IMR-90 (cell line): ENCODE measurements at regions not wholly inside any gene's neighbourhood (a gene's known extent, or its start where the extent isn't known, plus 50 kb on each side); places are given as distances from the start of the nearest gene placed in this dataset.

Source experiments
- ATAC-seq: fragments of 200-7000 bp; cut with Tn5 transposase; 2 replicates; pipeline ENCODE4 v1.9.1; 2020; ENCODE audit warnings: low read depth, mild to moderate bottlenecking, moderate library complexity
- BruUV-seq: library from RNA; stranded (reverse); fragments of 400-500 nt; replicated peaks from 2 replicates; lab custom pipeline; 2021; lab: Mats Ljungman, UMichigan
- CTCF ChIA-PET: fragments of 300-600 bp; formaldehyde crosslinking; extraction: SDS; loops from one replicate; lab custom pipeline; 2021; ENCODE audit warnings: antibody characterized with exemption; lab: Yijun Ruan, JAX
- POLR2A ChIA-PET: fragments of 300-600 bp; sonication (Branson Sonifier 250); formaldehyde crosslinking; loops from one replicate; lab custom pipeline; 2022; ENCODE audit warnings: antibody characterized with exemption; ENCODE audit not compliant: unreplicated experiment; lab: Charles Lee
- DNase-seq: peaks from one replicate; pipeline ENCODE4 v3.0.0; 2013
- H2AFZ ChIP-seq: replicated peaks from 2 replicates; pipeline ENCODE3; 2013; ENCODE audit warnings: low read length, mild to moderate bottlenecking; ENCODE audit not compliant: poor library complexity
- H2AK5ac ChIP-seq: 2 replicates; pipeline ENCODE4 v1.6.1; 2013; ENCODE audit warnings: low read depth, low read length, inconsistent platforms
- H2AK9ac ChIP-seq: replicated peaks from 2 replicates; pipeline ENCODE3; 2013; ENCODE audit warnings: mild to moderate bottlenecking, low read depth, low read length, moderate library complexity; ENCODE audit not compliant: poor library complexity
- H2BK120ac ChIP-seq: 2 replicates; pipeline ENCODE4 v1.6.1; 2013; ENCODE audit warnings: low read depth, low read length, inconsistent platforms
- H2BK15ac ChIP-seq: 3 replicates; pipeline ENCODE4 v1.6.1; 2013; ENCODE audit warnings: low read depth, low read length, inconsistent platforms
- H2BK20ac ChIP-seq: 2 replicates; pipeline ENCODE4 v1.6.1; 2013; ENCODE audit warnings: low read depth, mild to moderate bottlenecking, inconsistent platforms, low read length, moderate library complexity
- H2BK5ac ChIP-seq: 2 replicates; pipeline ENCODE4 v1.6.1; 2013; ENCODE audit warnings: mild to moderate bottlenecking, low read depth, low read length, inconsistent platforms; ENCODE audit not compliant: poor library complexity, severe bottlenecking
- H3K14ac ChIP-seq: replicated peaks from 2 replicates; pipeline ENCODE4 v1.6.1; 2013; ENCODE audit warnings: low read depth, low read length, inconsistent platforms
- H3K18ac ChIP-seq: 2 replicates; pipeline ENCODE4 v1.6.1; 2013; ENCODE audit warnings: low read depth, low read length, control low read depth
- H3K23ac ChIP-seq: 2 replicates; pipeline ENCODE4 v1.6.1; 2013; ENCODE audit warnings: low read depth, low read length, inconsistent platforms
- H3K27ac ChIP-seq: 2 replicates; pipeline ENCODE4 v1.5.1; 2013; ENCODE audit warnings: mild to moderate bottlenecking, control low read depth, low read length; ENCODE audit not compliant: insufficient read depth
- H3K27me3 ChIP-seq: 2 replicates; pipeline ENCODE4 v1.6.1; 2013; ENCODE audit warnings: low read length; ENCODE audit not compliant: control insufficient read depth, insufficient read depth
- H3K36me3 ChIP-seq: 2 replicates; pipeline ENCODE4 v1.6.1; 2013; ENCODE audit warnings: low read length, mixed read lengths; ENCODE audit not compliant: control insufficient read depth, insufficient read depth
- H3K4ac ChIP-seq: 2 replicates; pipeline ENCODE4 v1.6.1; 2013; ENCODE audit warnings: low read depth, low read length, inconsistent platforms
- H3K4me1 ChIP-seq: 2 replicates; pipeline ENCODE4 v1.6.1; 2013; ENCODE audit warnings: low read length, mixed read lengths; ENCODE audit not compliant: control insufficient read depth, insufficient read depth
- H3K4me2 ChIP-seq: 2 replicates; pipeline ENCODE4 v1.6.1; 2013; ENCODE audit warnings: low read depth, mild to moderate bottlenecking, control low read depth, low read length, moderate library complexity
- H3K4me3 ChIP-seq: 2 replicates; pipeline ENCODE4 v1.5.1; 2013; ENCODE audit warnings: low read depth, mild to moderate bottlenecking, control low read depth, low read length, moderate library complexity; ENCODE audit not compliant: insufficient read depth
- H3K56ac ChIP-seq: 2 replicates; pipeline ENCODE4 v1.6.1; 2013; ENCODE audit warnings: low read length, inconsistent platforms; ENCODE audit not compliant: insufficient read depth; ENCODE audit errors: extremely low read depth
- H3K79me1 ChIP-seq, 2 experiments: 2 replicates each; pipeline ENCODE4 v1.6.1; 2013; ENCODE audit warnings: low read length in 2 of 2, inconsistent platforms in 1 of 2, low read depth in 1 of 2
- H3K9ac ChIP-seq: 2 replicates; pipeline ENCODE4 v1.6.1; 2013; ENCODE audit warnings: low read depth, low read length, control low read depth
- H3K9me1 ChIP-seq: 2 replicates; pipeline ENCODE4 v1.6.1; 2013; ENCODE audit warnings: low read length, inconsistent platforms; ENCODE audit not compliant: insufficient read depth
- H3K9me3 ChIP-seq: 2 replicates; pipeline ENCODE4 v1.6.1; 2013; ENCODE audit warnings: low read length; ENCODE audit not compliant: control insufficient read depth, insufficient read depth
- H4K20me1 ChIP-seq: 2 replicates; pipeline ENCODE4 v1.6.1; 2013; ENCODE audit warnings: low read length, inconsistent platforms; ENCODE audit not compliant: insufficient read depth
- H4K5ac ChIP-seq: 2 replicates; pipeline ENCODE4 v1.6.1; 2013; ENCODE audit warnings: mild to moderate bottlenecking, low read depth, low read length, control low read depth
- H4K8ac ChIP-seq, 2 experiments: 2 replicates each; pipeline ENCODE4 v1.6.1; 2013; ENCODE audit warnings: low read depth in 2 of 2, low read length in 2 of 2, control low read depth in 1 of 2, inconsistent platforms in 1 of 2
- H4K91ac ChIP-seq: 2 replicates; pipeline ENCODE4 v1.6.1; 2013; ENCODE audit warnings: low read depth, low read length, inconsistent platforms; ENCODE audit not compliant: insufficient read depth
- CHD1 ChIP-seq: IDR thresholded peaks from 2 replicates; pipeline ENCODE4 v1.6.1; 2012; ENCODE audit warnings: low read depth, low read length, improper control_type of control experiment
- CTCF ChIP-seq: conservative IDR thresholded peaks from 2 replicates; pipeline ENCODE4 v1.5.1; 2012; ENCODE audit warnings: mild to moderate bottlenecking, low read depth, low read length, improper control_type of control experiment
- FOS ChIP-seq: fragments of 150-350 bp; IDR thresholded peaks from 2 replicates; pipeline ENCODE4 v1.6.1; 2016; ENCODE audit warnings: low read depth, low read length
- MAFK ChIP-seq: IDR thresholded peaks from 2 replicates; pipeline ENCODE4 v1.6.1; 2012; ENCODE audit warnings: low read depth, low read length, improper control_type of control experiment
- POLR2A ChIP-seq: IDR thresholded peaks from 2 replicates; pipeline ENCODE4 v1.6.1; 2012; ENCODE audit warnings: mild to moderate bottlenecking, low read depth, low read length
- SMC3 ChIP-seq: fragments of 150-350 bp; IDR thresholded peaks from 2 replicates; pipeline ENCODE4 v1.6.1; 2016; ENCODE audit warnings: low read depth, mild to moderate bottlenecking, antibody characterized with exemption, low read length, moderate library complexity
- WGBS, 2 experiments: methylation state at CpG; one replicate each; pipeline versions ENCODE4 v1.1.5 to v1.1.7; 2013; ENCODE audit warnings: missing lambda C conversion rate in 2 of 2; ENCODE audit not compliant: insufficient read length in 1 of 2; ENCODE audit errors: extremely low coverage in 2 of 2; 5-methylcytosine and 5-hydroxymethylcytosine counted together
- dilution Hi-C: fragments of 300-500 bp; cut with HindIII; formaldehyde crosslinking; loops from one replicate; pipeline ENCODE4 v1.14.3; 2018; ENCODE audit warnings: low sequenced_read_pairs; ENCODE audit not compliant: unreplicated experiment
- in situ Hi-C: fragments of 300-500 bp; cut with MboI; formaldehyde crosslinking; loops from 3 replicates; pipeline ENCODE4 v1.14.3; 2019; ENCODE audit warnings: low sequenced_read_pairs, inconsistent platforms, mixed read lengths
- intact Hi-C: fragments of 100-400 bp; cut with micrococcal nuclease; formaldehyde crosslinking; loops from 2 replicates; pipeline ENCODE4 v1.10.0; 2022

GRCh38 chr18:1999387-1999786, 571.9 kb downstream of the METTL4 start:
- TF ChIP-seq FOS (no peak), MAFK (no peak), CTCF (no peak), POLR2A (no peak), SMC3 (no peak), CHD1 (no peak)
- ChIA-PET POLR2A (no interaction called here), CTCF (no interaction called here)
- in situ Hi-C loops (no loop called here), intact Hi-C loops (no loop called here), dilution Hi-C loops (no loop called here)
- H2BK120ac ChIP-seq: no peak overlapping the region
- no peak overlapping the region for H3K18ac ChIP-seq
- no peak overlapping the region for H2AFZ ChIP-seq
- no peaks in the 10 kb centered on the region for H3K27me3 ChIP-seq
- no peak overlapping the region for H3K4me2 ChIP-seq
- H3K36me3 ChIP-seq: no peaks in the 10 kb centered on the region
- no peak overlapping the region for H4K91ac ChIP-seq
- no peak overlapping the region for H2AK9ac ChIP-seq
- H3K9ac ChIP-seq: no peak overlapping the region
- no peaks in the 10 kb centered on the region for H3K9me1 ChIP-seq
- no peak overlapping the region for H3K27ac ChIP-seq
- DNase-seq: no peak
- no peaks in the 10 kb centered on the region for H4K20me1 ChIP-seq
- H4K8ac ChIP-seq: no peak overlapping the region
- H3K4ac ChIP-seq: no peak overlapping the region
- H2BK15ac ChIP-seq: no peak overlapping the region
- H3K79me1 ChIP-seq: no peaks in the 10 kb centered on the region
- H2AK5ac ChIP-seq: no peak overlapping the region
- H3K14ac ChIP-seq: no peak overlapping the region
- H3K9me3 ChIP-seq: peaks cover 7% of the 10 kb centered on the region; the same call in 1 of the 2 replicates
- H3K56ac ChIP-seq: no peak overlapping the region
- H3K23ac ChIP-seq: no peak overlapping the region
- 100% methylated on average over 1 of the region's 3 CpGs; no CpG with 5 or more reads in 1 of the 2 experiments for whole genome bisulfite sequencing, 2 experiments
- no peak overlapping the region for H2BK5ac ChIP-seq
- ATAC-seq: no peak
- no peak overlapping the region for H2BK20ac ChIP-seq
- BruUV-seq: no TSS peak
- H4K5ac ChIP-seq: no peak overlapping the region
- no peak overlapping the region for H3K4me3 ChIP-seq
- H3K4me1 ChIP-seq: no peaks in the 10 kb centered on the region
